ENCODE measurements at regions not wholly inside any gene's neighbourhood (a gene's known extent, or its start where the extent isn't known, plus 50 kb on each side); places are given as distances from the start of the nearest gene placed in this dataset.
"Not testable (repeated sequence)": the region's sequence is repeated elsewhere in the genome, so short reads cannot be mapped to it uniquely, and the experiment has no call there.

GRCh38 chr14:82587226-82587625 is 1053.6 kb upstream of the SEL1L start:
- DNase-seq (ENCODE audit: low spot score) = no peak

GRCh38 chr14:82595466-82595865 is 1061.8 kb upstream of the SEL1L start:
- DNase-seq (ENCODE audit: low spot score) = no peak

- DNase-seq (ENCODE audit: low spot score) = no peak
Observed at GRCh38 chr14:82602794-82603193, 1069.1 kb upstream of the SEL1L start.

- DNase-seq (ENCODE audit: low spot score) = no peak
Observed at GRCh38 chr14:82604819-82605218, 1071.2 kb upstream of the SEL1L start.

- DNase-seq (ENCODE audit: low spot score) = no peak
Observed at GRCh38 chr14:82621881-82622450, 1088.3 kb upstream of the SEL1L start.

GRCh38 chr14:82626156-82627066 is 1092.8 kb upstream of the SEL1L start:
- no peak for DNase-seq (ENCODE audit: low spot score)

- no peak for DNase-seq (ENCODE audit: low spot score)
Observed at GRCh38 chr14:82635915-82636314, 1102.3 kb upstream of the SEL1L start.

- no peak for DNase-seq (ENCODE audit: low spot score)
Observed at GRCh38 chr14:82636426-82636825, 1102.8 kb upstream of the SEL1L start.

- DNase-seq (ENCODE audit: low spot score) = no peak
Observed at GRCh38 chr14:82641050-82641540, 1107.4 kb upstream of the SEL1L start.

- DNase-seq (ENCODE audit: low spot score) = no peak
Observed at GRCh38 chr14:82642425-82642824, 1108.8 kb upstream of the SEL1L start.

GRCh38 chr14:82647088-82647810 is 1113.6 kb upstream of the SEL1L start:
- DNase-seq (ENCODE audit: low spot score) = no peak

GRCh38 chr14:82655770-82656169 is 1122.1 kb upstream of the SEL1L start:
- DNase-seq (ENCODE audit: low spot score) = no peak

GRCh38 chr14:82657186-82657675 is 1123.6 kb upstream of the SEL1L start:
- no peak for DNase-seq (ENCODE audit: low spot score)

- no peak for DNase-seq (ENCODE audit: low spot score)
Observed at GRCh38 chr14:82661258-82661657, 1127.6 kb upstream of the SEL1L start.

GRCh38 chr14:82667006-82667405 is 1133.4 kb upstream of the SEL1L start:
- DNase-seq (ENCODE audit: low spot score) = no peak

GRCh38 chr14:82667501-82667900 is 1133.8 kb upstream of the SEL1L start:
- DNase-seq (ENCODE audit: low spot score) = no peak

GRCh38 chr14:82676403-82676802 is 1142.8 kb upstream of the SEL1L start:
- no peak for DNase-seq (ENCODE audit: low spot score)

GRCh38 chr14:82689948-82690347 is 1156.3 kb upstream of the SEL1L start:
- DNase-seq (ENCODE audit: low spot score) = no peak

- not testable (repeated sequence) for DNase-seq (ENCODE audit: low spot score)
Observed at GRCh38 chr14:82691191-82691590, 1157.5 kb upstream of the SEL1L start.

- DNase-seq (ENCODE audit: low spot score) = no peak
Observed at GRCh38 chr14:82694820-82695219, 1161.2 kb upstream of the SEL1L start.

GRCh38 chr14:82704218-82704617 is 1170.6 kb upstream of the SEL1L start:
- no peak for DNase-seq (ENCODE audit: low spot score)

- DNase-seq (ENCODE audit: low spot score) = no peak
Observed at GRCh38 chr14:82710267-82710841, 1176.7 kb upstream of the SEL1L start.
